ENCODE measurements at regions not wholly inside any gene's neighbourhood (a gene's known extent, or its start where the extent isn't known, plus 50 kb on each side); places are given as distances from the start of the nearest gene placed in this dataset.

DNA sequence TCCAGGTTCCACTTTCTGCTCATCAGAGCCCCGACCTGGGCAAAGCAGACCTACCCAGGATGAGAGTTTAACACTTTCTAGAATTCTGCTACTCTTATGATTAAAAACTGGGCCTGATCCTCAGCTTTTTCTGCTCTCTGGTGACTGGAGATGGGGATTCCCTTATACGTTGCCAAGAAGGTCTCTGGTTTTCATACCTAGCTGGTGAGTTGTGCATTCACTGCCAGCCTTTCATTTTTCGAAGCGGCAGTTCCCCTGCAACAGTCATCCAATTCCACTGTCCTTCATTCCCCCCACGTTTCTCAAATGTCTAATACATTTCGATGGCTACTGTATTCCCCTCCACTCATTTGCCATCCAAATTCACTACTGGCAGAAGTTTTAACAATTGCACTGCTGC is 135.3 kb downstream of the ADSS2 start:
- TF ChIP-seq, protein P1, sequence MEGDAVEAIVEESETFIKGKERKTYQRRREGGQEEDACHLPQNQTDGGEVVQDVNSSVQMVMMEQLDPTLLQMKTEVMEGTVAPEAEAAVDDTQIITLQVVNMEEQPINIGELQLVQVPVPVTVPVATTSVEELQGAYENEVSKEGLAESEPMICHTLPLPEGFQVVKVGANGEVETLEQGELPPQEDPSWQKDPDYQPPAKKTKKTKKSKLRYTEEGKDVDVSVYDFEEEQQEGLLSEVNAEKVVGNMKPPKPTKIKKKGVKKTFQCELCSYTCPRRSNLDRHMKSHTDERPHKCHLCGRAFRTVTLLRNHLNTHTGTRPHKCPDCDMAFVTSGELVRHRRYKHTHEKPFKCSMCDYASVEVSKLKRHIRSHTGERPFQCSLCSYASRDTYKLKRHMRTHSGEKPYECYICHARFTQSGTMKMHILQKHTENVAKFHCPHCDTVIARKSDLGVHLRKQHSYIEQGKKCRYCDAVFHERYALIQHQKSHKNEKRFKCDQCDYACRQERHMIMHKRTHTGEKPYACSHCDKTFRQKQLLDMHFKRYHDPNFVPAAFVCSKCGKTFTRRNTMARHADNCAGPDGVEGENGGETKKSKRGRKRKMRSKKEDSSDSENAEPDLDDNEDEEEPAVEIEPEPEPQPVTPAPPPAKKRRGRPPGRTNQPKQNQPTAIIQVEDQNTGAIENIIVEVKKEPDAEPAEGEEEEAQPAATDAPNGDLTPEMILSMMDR (IDR thresholded peaks at IDR 0.05), result no peak
- TF ChIP-seq POLR2A (IDR thresholded peaks at IDR 0.05) (no peak), POLR2AphosphoS5 (IDR thresholded peaks at IDR 0.05) (no peak), EP300 (IDR thresholded peaks at IDR 0.05) (no peak)

Measured in stomach (tissue), 4 donors.